SK-N-SH (cell line): ENCODE measurements at regions not wholly inside any gene's neighbourhood (a gene's known extent, or its start where the extent isn't known, plus 50 kb on each side); places are given as distances from the start of the nearest gene placed in this dataset.

Source experiments
- CTCF ChIA-PET: fragments of 300-600, 350-600 bp; formaldehyde crosslinking; extraction: SDS; loops from one replicate; lab custom pipeline; 2021; lab: Yijun Ruan, JAX
- POLR2A ChIA-PET: fragments of 350-600 bp; sonication (Branson Sonifier 250); formaldehyde crosslinking; extraction: SDS; loops from one replicate; lab custom pipeline; 2020; ENCODE audit warnings: antibody characterized with exemption, inconsistent platforms; lab: Yijun Ruan, JAX
- DNase-seq: peaks from one replicate; pipeline ENCODE4 v3.0.0; 2012
- H2AFZ ChIP-seq: fragments of 200-600 bp; sonication (generic); 2 replicates; pipeline ENCODE4 v1.8.1; 2016; ENCODE audit warnings: antibody characterized with exemption, mild to moderate bottlenecking, low read depth
- H3F3A ChIP-seq: fragments of 200-600 bp; sonication (generic); replicated peaks from 2 replicates; pipeline ENCODE3; 2016; ENCODE audit warnings: antibody characterized with exemption, mild to moderate bottlenecking; ENCODE audit not compliant: insufficient read depth
- H3K27ac ChIP-seq, 2 experiments: fragments of 200-500 bp in 1 of 2; fragments of 200-600 bp in 1 of 2; sonication (Bioruptor generic) in 1 of 2; sonication (generic), shearing (Covaris generic) in 1 of 2; 2 replicates each; pipeline versions ENCODE4 v1.5.1 to v1.6.1; 2014 to 2016; ENCODE audit warnings: low read depth in 2 of 2, inconsistent platforms in 1 of 2, low read length in 1 of 2, mild to moderate bottlenecking in 1 of 2, mixed read lengths in 1 of 2
- H3K27me3 ChIP-seq: fragments of 200-600 bp; sonication (generic), shearing (Covaris generic); 2 replicates; pipeline ENCODE4 v1.6.1; 2016; ENCODE audit warnings: mixed run types; ENCODE audit not compliant: insufficient read depth
- H3K36me3 ChIP-seq, 2 experiments: fragments of 200-500 bp in 1 of 2; fragments of 200-600 bp in 1 of 2; sonication (Bioruptor generic) in 1 of 2; sonication (generic) in 1 of 2; replicated peaks in 1 of 2; 2 replicates each; pipeline versions ENCODE3 to v1.5.1; 2014 to 2016; ENCODE audit warnings: low read length in 1 of 2, mild to moderate bottlenecking in 1 of 2; ENCODE audit not compliant: insufficient read depth in 2 of 2, control insufficient read depth in 1 of 2
- H3K4me1 ChIP-seq, 2 experiments: fragments of 200-500 bp in 1 of 2; fragments of 200-600 bp in 1 of 2; sonication (Bioruptor generic) in 1 of 2; sonication (generic), shearing (Covaris generic) in 1 of 2; 2 replicates each; pipeline versions ENCODE4 v1.5.1 to v1.6.1; 2014 to 2016; ENCODE audit warnings: low read depth in 1 of 2, low read length in 1 of 2, mixed run types in 1 of 2; ENCODE audit not compliant: insufficient read depth in 2 of 2, control insufficient read depth in 1 of 2
- H3K4me2 ChIP-seq: fragments of 200-600 bp; sonication (generic), shearing (Covaris generic); 2 replicates; pipeline ENCODE4 v1.6.1; 2017; ENCODE audit warnings: mixed run types
- H3K4me3 ChIP-seq, 2 experiments: fragments of 200-500 bp in 1 of 2; fragments of 200-600 bp in 1 of 2; sonication (Bioruptor generic) in 1 of 2; sonication (generic), shearing (Covaris generic) in 1 of 2; 2 replicates each; pipeline versions ENCODE4 v1.5.1 to v1.8.1; 2014 to 2016; ENCODE audit warnings: low read depth in 2 of 2, inconsistent platforms in 1 of 2, low read length in 1 of 2, mild to moderate bottlenecking in 1 of 2, mixed read lengths in 1 of 2, moderate library complexity in 1 of 2
- H3K79me2 ChIP-seq: fragments of 200-600 bp; sonication (generic); 2 replicates; pipeline ENCODE4 v1.8.1; 2017; ENCODE audit warnings: mild to moderate bottlenecking; ENCODE audit not compliant: insufficient read depth
- H3K9ac ChIP-seq: fragments of 200-600 bp; sonication (generic); 2 replicates; pipeline ENCODE4 v1.6.1; 2017; ENCODE audit warnings: mixed run types
- H3K9me2 ChIP-seq: fragments of 200-600 bp; sonication (generic); 2 replicates; pipeline ENCODE4 v1.6.1; 2017; ENCODE audit warnings: mixed run types
- H3K9me3 ChIP-seq: fragments of 200-600 bp; sonication (generic); 2 replicates; pipeline ENCODE4 v1.6.1; 2017; ENCODE audit warnings: mixed run types, mild to moderate bottlenecking, moderate library complexity
- H4K20me1 ChIP-seq: fragments of 200-600 bp; sonication (generic); 2 replicates; pipeline ENCODE4 v1.6.1; 2017; ENCODE audit warnings: mild to moderate bottlenecking, mixed run types; ENCODE audit not compliant: insufficient read depth
- EP300 ChIP-seq, 2 experiments: IDR thresholded peaks; 2 replicates each; pipeline versions ENCODE4 v1.4.0 to v1.6.1; 2012; ENCODE audit warnings: borderline replicate concordance in 1 of 2, low read depth in 1 of 2, low read length in 1 of 2
- FOXM1 ChIP-seq: IDR thresholded peaks from 2 replicates; pipeline ENCODE4 v1.4.0; 2012; ENCODE audit warnings: low read depth, mild to moderate bottlenecking
- GABPA ChIP-seq: IDR thresholded peaks from 2 replicates; pipeline ENCODE4 v1.4.0; 2012; ENCODE audit warnings: low read depth, mild to moderate bottlenecking
- IRF3 ChIP-seq: fragments of 150-350 bp; IDR thresholded peaks from 2 replicates; pipeline ENCODE4 v1.6.1; 2016; ENCODE audit warnings: mild to moderate bottlenecking, low read depth, low read length
- JUND ChIP-seq: IDR thresholded peaks from 2 replicates; pipeline ENCODE4 v1.4.0; 2012
- NRF1 ChIP-seq: IDR thresholded peaks from 2 replicates; pipeline ENCODE4 v1.6.1; 2012; ENCODE audit warnings: low read depth, mild to moderate bottlenecking, low read length
- POLR2AphosphoS5 ChIP-seq: IDR thresholded peaks from 2 replicates; pipeline ENCODE4 v1.6.1; 2012; ENCODE audit warnings: low read depth, low read length
- RCOR1 ChIP-seq: fragments of 150-350 bp; IDR thresholded peaks from 2 replicates; pipeline ENCODE4 v1.6.1; 2017; ENCODE audit warnings: antibody characterized with exemption, low read length
- RFX5 ChIP-seq: IDR thresholded peaks from 2 replicates; pipeline ENCODE4 v1.6.1; 2012; ENCODE audit warnings: mild to moderate bottlenecking, improper control_type of control experiment, low read length
- TAF1 ChIP-seq: IDR thresholded peaks from 2 replicates; pipeline ENCODE4 v1.6.1; 2012; ENCODE audit warnings: low read depth, mild to moderate bottlenecking, low read length, moderate library complexity, borderline replicate concordance
- TCF12 ChIP-seq: IDR thresholded peaks from 2 replicates; pipeline ENCODE4 v1.4.0; 2012
- TEAD4 ChIP-seq: IDR thresholded peaks from 2 replicates; pipeline ENCODE4 v1.4.0; 2012; ENCODE audit warnings: mild to moderate bottlenecking, borderline replicate concordance; ENCODE audit not compliant: insufficient read depth
- YY1 ChIP-seq: IDR thresholded peaks from 2 replicates; pipeline ENCODE4 v1.4.0; 2012; ENCODE audit warnings: low read depth, mild to moderate bottlenecking
- WGBS: methylation state at CpG from one replicate; pipeline ENCODE4 v1.1.6; 2017; ENCODE audit warnings: low lambda C conversion rate; 5-methylcytosine and 5-hydroxymethylcytosine counted together
- TF ChIP-seq, protein P1 (sequence below): IDR thresholded peaks from 2 replicates; pipeline ENCODE4 v1.6.1; 2012; ENCODE audit warnings: mild to moderate bottlenecking, low read depth, low read length, moderate library complexity
- TF ChIP-seq, protein P2 (sequence below): IDR thresholded peaks from 2 replicates; pipeline ENCODE4 v1.4.0; 2012; ENCODE audit warnings: low read depth, borderline replicate concordance
- TF ChIP-seq, protein P3 (sequence below): IDR thresholded peaks from 2 replicates; pipeline ENCODE4 v1.4.0; 2012; ENCODE audit warnings: low read depth, borderline replicate concordance
- TF ChIP-seq, protein P4 (sequence below): fragments of 150-350 bp; IDR thresholded peaks from 2 replicates; pipeline ENCODE4 v1.6.1; 2017; ENCODE audit warnings: antibody characterized with exemption, low read length, low read depth, borderline replicate concordance

- no peak overlapping the region for H3K27ac ChIP-seq
- no peaks in the 10 kb centered on the region; the same call in 1 of the 2 replicates for H3K27me3 ChIP-seq
- H3K9me2 ChIP-seq: no peaks in the 10 kb centered on the region
- DNase-seq: no peak
- ChIA-PET CTCF (no interaction called here), POLR2A (no interaction called here)
- no peaks in the 10 kb centered on the region for H3K36me3 ChIP-seq
- no peaks in the 10 kb centered on the region for H3K4me1 ChIP-seq
- no peaks in the 10 kb centered on the region for H3F3A ChIP-seq
- no peak overlapping the region for H2AFZ ChIP-seq
- H3K9me3 ChIP-seq: no peaks in the 10 kb centered on the region
- H3K9ac ChIP-seq: no peak overlapping the region
- no peaks in the 10 kb centered on the region for H4K20me1 ChIP-seq
- WGBS: 18% methylated on average over 8 of the region's 11 CpGs
- no peaks in the 10 kb centered on the region for H3K79me2 ChIP-seq
- no peak overlapping the region for H3K4me3 ChIP-seq
- no peak overlapping the region for H3K4me2 ChIP-seq
- TF ChIP-seq IRF3 (no peak), TAF1 (no peak), TCF12 (no peak), EP300 (IDR thresholded peaks at IDR 0.05; ENCODE audit: borderline replicate concordance in 1 of 2, low read depth in 1 of 2, low read length in 1 of 2) (no peak), TEAD4 (no peak), JUND (no peak), NRF1 (no peak), GABPA (no peak), RFX5 (no peak), RCOR1 (no peak), POLR2AphosphoS5 (no peak), YY1 (no peak), FOXM1 (no peak)
- TF ChIP-seq, protein P1, sequence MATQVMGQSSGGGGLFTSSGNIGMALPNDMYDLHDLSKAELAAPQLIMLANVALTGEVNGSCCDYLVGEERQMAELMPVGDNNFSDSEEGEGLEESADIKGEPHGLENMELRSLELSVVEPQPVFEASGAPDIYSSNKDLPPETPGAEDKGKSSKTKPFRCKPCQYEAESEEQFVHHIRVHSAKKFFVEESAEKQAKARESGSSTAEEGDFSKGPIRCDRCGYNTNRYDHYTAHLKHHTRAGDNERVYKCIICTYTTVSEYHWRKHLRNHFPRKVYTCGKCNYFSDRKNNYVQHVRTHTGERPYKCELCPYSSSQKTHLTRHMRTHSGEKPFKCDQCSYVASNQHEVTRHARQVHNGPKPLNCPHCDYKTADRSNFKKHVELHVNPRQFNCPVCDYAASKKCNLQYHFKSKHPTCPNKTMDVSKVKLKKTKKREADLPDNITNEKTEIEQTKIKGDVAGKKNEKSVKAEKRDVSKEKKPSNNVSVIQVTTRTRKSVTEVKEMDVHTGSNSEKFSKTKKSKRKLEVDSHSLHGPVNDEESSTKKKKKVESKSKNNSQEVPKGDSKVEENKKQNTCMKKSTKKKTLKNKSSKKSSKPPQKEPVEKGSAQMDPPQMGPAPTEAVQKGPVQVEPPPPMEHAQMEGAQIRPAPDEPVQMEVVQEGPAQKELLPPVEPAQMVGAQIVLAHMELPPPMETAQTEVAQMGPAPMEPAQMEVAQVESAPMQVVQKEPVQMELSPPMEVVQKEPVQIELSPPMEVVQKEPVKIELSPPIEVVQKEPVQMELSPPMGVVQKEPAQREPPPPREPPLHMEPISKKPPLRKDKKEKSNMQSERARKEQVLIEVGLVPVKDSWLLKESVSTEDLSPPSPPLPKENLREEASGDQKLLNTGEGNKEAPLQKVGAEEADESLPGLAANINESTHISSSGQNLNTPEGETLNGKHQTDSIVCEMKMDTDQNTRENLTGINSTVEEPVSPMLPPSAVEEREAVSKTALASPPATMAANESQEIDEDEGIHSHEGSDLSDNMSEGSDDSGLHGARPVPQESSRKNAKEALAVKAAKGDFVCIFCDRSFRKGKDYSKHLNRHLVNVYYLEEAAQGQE: no peak
- TF ChIP-seq, protein P2, sequence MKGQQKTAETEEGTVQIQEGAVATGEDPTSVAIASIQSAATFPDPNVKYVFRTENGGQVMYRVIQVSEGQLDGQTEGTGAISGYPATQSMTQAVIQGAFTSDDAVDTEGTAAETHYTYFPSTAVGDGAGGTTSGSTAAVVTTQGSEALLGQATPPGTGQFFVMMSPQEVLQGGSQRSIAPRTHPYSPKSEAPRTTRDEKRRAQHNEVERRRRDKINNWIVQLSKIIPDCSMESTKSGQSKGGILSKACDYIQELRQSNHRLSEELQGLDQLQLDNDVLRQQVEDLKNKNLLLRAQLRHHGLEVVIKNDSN: no peak
- TF ChIP-seq, protein P3, sequence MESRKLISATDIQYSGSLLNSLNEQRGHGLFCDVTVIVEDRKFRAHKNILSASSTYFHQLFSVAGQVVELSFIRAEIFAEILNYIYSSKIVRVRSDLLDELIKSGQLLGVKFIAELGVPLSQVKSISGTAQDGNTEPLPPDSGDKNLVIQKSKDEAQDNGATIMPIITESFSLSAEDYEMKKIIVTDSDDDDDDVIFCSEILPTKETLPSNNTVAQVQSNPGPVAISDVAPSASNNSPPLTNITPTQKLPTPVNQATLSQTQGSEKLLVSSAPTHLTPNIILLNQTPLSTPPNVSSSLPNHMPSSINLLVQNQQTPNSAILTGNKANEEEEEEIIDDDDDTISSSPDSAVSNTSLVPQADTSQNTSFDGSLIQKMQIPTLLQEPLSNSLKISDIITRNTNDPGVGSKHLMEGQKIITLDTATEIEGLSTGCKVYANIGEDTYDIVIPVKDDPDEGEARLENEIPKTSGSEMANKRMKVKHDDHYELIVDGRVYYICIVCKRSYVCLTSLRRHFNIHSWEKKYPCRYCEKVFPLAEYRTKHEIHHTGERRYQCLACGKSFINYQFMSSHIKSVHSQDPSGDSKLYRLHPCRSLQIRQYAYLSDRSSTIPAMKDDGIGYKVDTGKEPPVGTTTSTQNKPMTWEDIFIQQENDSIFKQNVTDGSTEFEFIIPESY: no peak
- TF ChIP-seq, protein P4, sequence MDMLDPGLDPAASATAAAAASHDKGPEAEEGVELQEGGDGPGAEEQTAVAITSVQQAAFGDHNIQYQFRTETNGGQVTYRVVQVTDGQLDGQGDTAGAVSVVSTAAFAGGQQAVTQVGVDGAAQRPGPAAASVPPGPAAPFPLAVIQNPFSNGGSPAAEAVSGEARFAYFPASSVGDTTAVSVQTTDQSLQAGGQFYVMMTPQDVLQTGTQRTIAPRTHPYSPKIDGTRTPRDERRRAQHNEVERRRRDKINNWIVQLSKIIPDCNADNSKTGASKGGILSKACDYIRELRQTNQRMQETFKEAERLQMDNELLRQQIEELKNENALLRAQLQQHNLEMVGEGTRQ: no peak
These were observed 1289.6 kb downstream of the TBC1D22A start for GRCh38 chr22:48051796-48052620.
